Globus pallidus (tissue), 1 donor: ENCODE measurements at regions not wholly inside any gene's neighbourhood (a gene's known extent, or its start where the extent isn't known, plus 50 kb on each side); places are given as distances from the start of the nearest gene placed in this dataset.

Source experiments
- DNase-seq: peaks from one replicate; pipeline ENCODE4 v3.0.0-alpha.2; 2015; ENCODE audit warnings: low spot score

DNA sequence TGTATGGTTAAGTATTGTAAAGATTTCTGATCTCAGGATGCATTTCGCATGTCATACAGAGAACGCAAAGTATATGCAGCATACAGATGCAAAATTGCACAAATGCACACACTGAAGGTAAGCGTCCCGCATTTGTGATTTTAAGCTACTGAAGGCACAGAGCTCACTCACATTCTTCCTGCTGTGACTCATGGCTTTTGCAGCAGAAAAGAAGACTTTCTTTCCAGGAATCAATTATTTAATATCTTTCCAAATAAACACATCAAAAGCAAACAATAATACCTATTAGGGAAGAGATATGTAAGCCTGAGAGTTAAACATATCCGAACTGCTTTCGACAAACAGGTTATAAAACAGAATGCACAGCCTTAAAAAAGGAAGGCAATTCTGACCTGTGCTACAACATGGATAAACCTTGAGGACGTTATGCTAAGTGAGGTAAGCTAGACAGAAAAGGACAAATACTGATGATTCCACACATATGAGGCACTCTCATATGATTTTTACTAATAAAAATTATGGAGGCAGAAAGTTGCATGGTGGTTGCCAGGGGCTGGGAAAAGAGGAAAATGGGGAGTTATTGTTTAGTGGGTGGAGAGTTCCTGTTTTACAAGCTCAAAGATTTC lies 109.0 kb downstream of the TFAP2A start:
- no peak for DNase-seq

DNA sequence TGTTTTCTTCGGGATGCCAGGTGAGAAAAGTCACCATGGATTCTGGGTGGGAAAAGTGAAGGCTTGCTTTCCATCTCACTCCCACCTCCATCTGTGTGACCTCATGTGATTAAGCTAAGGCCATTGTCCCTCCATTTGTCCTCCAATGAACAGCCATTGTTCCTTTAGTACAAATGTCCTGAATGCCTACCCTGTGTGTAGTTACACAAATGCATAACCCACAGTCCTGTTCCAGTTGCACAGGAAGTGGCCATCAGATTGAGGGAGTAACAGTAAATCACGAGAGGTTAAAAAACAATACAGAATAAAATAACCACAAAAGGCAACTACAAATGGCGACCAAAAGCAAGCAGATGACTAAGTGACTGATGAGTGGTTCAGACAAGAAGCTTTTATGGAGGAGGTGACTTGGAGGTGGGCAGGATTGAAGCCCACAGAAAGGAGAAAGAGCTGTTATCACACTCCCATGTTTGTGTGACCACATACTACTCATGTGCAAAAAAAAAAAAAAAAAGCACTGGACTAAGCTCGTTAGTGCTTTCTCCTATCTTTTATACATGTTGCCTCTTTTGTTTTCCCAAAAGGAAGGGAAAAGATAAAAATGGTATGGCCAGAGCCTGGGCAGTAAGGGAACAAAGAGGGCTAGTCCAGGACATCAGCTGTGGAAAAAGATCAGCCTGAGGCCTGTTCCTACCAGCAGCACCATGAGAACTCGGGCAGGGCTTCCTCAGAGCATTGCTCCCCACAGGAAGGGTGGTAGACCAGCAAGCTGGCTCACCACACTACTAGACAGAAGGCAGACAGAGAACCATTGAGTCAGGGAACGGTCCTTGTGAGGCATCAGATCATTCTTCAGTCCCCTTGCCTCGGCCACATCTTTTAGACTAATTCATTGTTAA lies 111.0 kb downstream of the TFAP2A start:
- no peak for DNase-seq

DNA sequence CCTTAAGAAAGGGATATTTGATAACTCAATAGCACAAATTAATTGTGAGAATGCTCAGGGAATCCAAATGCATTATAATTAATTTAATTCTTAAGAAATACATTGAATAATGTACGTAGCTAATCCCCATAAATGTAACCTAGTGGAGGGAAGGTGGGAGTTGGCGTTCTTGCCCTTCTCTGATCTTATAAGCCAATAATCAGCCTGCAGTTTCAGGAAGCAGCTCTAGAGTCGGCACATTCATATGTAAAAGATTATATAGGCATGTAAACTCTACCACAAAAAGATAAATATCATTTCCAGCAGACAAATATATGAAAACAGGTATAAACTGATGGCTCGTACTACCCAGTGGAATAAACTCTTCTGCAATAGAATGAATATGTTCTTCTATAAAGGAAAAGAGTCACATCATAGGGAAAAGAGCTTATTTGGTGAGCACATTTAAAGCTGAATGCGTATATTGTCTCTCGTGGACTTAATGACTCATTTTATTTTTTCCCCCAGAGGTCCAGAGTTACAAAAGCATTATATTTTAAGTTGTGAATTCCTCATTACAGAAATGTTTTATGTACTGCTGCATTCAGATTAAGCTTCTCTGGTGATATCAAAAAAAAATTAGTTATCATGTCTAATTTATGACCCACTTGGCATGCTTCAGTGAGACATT lies 112.2 kb downstream of the TFAP2A start:
- DNase-seq = no peak

DNA sequence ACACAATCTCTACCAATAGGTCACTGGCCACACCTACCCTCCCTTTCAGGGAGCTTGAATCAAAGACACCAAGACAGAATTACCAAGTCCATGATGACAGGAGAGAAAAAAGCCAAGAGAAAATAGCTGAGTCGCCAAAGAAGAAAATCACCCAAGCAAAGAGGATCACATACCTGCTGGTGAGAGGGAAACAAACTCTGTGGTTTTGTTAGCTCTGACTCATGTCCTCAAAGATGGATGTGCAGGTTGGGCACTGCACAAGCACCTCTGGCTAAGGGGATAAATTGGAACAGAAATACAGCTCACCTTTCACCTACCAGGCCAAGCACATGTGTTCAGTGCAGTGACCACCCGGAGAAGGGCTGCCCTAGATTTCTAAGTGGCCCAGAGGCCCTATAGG lies 114.8 kb downstream of the TFAP2A start:
- DNase-seq = no peak

DNA sequence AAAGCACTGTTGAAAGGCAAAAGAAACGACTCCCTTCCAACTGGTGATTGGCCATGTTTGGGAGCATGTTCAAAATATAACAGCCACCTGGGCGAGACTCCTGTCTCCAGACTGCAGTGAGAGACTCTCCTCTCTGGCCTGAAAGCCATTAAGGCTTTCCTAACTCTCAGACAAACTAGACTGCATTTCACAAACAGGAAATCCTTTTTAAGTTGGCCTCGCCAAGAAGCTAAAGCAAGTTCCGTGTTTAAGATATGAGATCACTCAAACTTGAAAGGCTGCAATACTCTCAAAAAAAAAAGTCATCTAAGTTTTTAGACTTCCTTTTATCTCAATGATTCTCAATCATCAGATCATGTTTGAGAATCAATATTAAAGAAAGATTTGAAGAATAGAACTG lies 117.0 kb downstream of the TFAP2A start:
- DNase-seq = no peak

DNA sequence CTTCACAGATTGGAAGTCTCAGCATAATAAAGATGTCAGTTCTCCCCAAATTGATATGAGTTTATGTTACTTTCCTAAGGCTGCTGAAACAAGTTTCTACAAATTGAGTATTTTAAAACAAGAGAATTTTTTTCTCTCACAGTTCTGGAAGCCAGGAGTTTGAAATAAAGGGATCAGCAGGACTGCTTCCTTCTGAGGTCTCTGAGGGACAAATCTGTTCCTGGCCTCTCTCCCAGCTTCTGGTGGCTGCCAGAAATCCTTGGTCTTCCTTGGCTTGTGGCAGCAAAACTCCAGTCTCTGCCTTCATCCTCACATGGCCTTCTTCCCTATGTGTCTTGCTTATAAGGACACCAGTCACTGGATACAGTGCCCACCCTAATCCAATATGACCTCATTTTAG lies 136.1 kb downstream of the TFAP2A start:
- peak; percentile 60 for DNase-seq

DNA sequence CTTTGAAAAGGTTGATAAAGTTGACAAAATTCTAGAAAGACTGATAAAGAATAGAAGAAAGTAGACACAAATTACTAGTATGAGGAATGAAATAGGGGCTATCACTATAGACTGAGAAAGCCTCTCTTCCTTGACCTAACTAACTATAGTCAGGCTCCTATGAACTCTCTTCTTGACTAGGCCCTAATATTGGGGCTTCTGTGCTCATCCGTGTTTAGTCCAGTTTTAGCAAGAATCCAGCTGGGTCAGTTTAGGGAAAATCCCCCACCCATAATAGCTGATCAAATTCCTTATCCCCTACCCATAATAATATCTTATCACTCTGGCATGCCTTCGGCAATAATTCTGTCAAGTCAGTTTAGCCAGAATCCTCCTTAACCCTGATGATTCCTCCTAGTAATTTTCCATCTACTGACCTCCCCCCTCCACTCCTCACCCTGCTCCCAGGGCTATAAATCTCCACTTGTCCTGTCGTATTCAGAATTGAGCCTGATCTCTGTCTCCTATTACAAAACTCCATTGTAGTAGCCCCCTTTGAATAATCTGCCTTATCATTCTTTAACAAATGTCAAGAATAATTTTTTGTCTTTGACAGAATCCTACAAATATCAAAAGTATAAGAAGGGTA lies 138.1 kb downstream of the TFAP2A start:
- no peak for DNase-seq

DNA sequence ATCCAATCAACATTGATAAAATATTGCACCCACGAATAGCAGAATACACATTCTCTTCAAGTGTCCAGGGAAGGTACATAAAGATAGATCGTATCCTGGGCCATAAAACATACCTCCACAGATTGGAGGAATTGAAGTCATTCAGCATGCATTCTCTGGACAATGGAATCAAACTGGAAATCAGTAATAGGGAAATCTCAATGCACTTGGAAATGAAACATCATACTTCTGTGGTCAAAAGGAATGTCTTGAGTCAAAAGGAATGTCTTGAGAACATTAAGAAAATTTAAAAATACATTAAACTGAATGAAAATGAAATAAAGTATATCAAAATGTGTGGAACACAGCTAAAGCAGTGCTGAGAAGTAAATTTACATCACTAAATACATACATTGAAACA lies 138.8 kb downstream of the TFAP2A start:
- no peak for DNase-seq

DNA sequence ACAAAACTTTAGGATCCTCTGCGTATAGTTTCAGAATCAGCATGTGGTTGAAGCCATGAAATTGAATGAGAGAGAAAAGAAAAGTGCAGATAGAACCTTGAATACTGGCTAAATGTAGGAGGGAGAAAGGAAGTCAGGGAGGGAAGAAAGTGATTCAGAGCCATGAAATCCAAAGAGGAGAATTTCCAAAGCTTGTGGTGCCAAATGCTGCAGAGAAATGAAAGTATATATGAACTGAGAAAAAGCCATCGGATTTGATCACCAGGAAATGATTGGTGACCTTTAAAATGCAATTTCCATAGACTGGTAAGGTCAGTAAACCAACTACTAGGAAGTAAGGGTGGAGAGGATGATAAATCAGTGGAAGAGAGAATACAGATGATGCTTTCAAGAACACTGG lies 142.3 kb downstream of the TFAP2A start:
- DNase-seq = no peak

DNA sequence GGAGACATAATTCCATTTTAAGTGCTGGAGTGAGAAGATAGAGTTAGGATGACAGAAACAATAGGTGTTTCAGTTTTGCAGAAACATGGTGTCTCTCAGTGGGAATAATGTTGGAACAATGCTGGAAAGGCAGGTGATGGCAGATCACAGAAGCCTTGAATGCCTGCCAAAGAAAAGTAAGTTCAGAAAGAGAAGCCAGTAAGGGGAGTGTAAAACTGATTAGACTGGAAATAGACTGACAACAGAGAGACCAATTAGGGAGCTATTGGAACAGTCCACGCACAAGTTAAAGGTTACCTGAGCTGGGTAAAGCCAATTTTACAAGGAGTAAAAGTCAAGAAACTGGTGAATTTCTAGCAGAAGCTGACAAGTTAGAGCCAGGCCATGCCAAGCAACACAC lies 142.9 kb downstream of the TFAP2A start:
- DNase-seq = no peak

DNA sequence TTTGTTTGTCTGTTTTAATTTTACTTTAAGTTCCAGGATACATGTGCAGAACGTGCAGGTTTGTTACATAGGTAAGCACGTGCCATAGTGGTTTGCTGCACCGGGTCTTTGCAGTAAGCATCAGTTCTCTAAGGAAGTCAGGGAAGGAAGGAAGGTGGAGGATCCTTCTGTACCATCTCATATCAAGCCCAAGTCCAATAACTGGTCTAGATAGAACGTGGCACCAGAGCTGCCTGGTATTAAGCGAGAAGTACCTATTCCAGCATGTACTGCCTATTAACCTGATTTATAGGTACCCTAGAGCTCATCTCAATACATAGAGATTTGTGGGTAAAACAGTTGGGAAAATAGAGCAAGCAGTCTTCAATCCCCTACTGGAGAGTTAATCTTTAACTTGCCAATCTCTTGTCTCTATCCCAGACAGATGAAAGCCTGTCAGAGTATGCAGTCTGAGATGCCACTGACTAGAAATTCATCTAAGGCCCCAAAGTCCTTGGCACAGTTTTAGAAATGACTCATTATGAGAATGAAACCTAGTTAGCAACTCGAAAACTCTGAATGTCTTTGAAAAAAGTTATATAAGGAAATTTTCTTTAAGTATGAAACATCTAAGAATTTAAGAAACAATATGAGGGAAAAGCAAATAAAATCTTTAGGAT lies 144.9 kb downstream of the TFAP2A start:
- no peak for DNase-seq

DNA sequence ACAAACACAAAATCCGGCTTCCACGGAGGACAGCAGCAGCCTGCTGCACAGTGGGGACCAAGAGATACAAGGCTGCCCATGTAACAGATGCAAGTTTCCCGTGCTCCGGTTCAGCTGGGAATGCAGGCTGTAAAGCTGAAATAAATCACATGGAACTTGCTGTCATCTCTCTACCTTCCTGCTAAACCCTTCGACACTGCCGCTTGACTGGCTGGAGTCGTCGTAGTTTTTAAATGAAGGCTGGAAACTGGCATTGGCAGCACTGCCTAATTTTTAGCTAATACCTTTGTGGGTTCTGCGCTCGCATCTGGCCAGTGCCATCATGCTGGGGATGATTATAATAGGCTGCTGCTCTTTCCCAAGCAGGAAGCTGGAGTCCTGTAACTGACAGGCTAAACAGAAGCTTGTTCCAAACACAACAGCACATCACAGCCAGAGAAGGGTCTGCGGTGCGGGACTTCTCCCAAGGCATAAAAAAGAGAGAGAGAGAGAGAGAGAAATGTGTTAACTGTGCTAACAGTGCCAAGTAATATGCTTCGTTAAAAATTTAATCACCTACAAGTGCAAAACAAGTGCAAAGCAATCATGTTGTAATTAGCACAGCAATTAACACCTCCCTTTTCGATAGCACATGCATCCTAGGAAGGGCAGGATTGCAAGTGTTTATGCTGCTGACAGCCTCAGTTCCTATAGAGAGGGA lies 146.1 kb downstream of the TFAP2A start:
- no peak for DNase-seq

DNA sequence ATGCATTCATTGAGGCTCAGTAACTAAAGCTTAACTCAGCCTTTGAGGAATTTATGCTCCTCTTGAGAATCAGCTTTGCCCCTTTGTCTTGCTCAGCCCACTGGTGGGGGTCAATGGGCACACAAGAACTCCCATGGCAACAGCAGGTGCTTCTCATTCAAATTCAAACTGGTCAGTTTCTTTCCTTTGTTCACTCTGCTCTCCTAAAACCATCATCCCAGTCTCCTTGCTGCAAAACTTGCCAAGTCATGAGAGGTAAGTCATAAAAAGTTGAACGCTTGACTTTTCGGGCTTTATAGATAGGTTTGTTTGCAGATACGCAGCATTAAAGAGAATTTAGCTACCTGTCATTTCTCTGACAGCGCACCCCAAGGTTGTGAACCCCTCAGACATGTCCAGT lies 146.8 kb downstream of the TFAP2A start:
- DNase-seq = no peak

DNA sequence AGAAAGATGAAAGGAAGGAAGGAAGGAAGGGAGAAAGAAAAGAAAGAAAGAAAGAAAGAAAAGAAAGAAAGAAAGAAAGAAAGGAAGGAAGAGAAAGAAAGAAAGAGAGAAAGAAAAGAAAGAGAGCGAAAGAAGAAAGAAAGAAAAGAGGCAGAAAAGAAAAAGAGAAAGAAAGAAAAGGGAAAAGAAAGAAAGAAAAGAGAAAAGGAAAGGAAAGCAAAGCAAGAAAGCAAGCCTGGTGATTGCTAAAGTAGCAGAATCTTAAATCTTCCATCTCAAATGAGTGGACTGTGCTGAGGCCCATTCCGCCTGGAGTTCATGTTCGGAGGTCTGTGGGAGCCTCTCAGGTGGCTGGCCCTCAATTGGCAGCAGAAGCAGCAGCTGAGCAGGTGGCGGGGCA lies 148.4 kb downstream of the TFAP2A start:
- DNase-seq = no peak

DNA sequence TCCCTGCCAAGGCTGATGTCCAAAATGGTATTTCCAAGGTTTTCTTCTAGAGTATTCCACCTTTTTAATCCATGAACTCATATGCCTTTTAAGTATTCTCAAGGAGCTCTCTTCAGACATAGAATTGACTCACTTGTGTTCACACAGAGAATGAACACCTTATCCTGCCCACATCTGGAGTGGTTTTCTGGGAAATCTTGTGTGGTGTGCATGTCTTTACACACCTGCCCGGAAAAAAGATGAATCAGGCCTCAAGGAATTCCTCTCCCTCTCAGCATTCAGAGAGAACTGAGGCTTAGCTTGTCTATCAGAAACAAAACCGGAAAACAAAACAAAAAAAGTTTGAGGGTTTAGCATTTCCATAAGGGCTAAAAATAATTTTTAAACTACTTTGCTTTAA lies 148.8 kb downstream of the TFAP2A start:
- no peak for DNase-seq

DNA sequence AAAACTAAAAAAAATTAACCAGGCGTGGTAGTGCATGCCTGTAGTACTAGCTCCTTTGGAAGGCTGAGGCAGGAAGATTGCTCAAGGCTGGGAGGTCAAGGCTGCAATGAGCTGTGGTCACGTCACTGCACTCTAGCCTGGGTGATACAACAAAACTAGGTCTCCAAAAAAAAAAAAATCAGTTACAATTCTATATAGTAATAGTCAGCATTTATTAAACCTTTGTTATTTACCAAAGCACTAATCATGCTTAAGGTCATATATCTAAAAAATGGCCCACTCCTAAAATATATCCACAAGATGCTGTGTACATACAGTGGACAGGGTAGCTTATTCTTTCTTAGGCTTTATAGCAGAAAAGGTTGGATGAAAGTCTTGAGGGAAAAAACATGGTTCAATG lies 152.4 kb downstream of the TFAP2A start:
- no peak for DNase-seq

DNA sequence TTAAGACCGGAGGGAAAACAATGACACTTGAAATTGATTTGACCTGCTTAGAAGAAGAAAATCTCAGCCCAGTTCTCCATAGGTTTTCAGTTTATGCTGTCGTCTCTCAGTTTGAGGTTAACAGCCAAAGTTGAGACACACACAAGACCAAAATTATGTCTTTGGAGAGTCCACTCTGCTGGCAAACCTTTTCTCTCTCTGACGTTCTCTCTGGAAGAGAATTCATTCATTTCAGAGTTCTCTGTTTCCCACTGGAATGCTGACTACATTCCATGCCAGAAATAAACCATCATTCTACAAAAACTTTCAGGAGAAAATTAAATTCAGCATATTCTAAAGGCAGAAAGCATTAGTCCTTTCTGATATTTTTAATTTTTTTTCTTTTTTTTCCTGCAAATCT lies 155.2 kb downstream of the TFAP2A start:
- DNase-seq = no peak

DNA sequence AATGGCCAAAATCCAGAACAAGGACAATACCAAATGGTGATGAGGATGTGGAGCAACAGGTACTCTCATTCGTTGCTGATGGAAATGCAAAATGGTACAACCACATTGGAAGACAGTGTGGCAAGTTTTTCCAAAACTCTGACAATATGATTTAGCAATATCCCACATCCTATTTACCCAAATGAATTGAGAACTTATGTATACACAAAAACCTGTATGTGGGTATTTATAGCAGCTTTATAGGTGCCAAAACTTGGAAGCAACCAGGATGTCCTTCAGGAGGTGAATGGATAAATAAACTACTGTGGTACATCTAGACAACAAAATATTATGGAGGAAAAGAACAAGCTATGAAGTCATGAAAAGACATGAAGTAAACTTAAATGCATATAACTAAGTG lies 156.5 kb downstream of the TFAP2A start:
- no peak for DNase-seq

DNA sequence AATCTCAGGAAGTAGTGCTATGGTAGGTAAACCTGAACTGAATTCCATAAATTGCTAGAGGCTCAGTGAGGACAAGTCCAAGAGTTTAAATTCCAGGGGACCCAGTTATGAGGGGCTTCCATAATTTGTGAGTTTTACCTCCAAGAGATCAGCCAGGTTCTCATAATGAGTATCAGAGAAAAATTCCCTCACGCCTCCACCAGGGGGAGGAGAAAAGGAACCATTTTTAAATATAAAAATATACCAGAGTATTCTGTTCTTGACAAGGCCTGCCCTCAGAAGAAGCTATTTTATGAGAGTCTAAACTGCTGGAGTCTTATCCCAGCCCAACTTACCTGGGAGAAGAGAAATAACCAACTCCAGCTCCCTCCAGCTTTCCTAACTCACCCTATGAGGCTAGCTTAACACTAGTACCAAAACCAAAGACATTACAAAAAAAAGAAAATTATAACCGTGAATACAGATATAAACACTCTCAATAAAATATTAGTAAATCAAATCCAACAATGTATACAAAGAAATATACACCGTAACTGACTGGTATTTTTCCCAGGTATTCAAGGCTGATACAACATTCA lies 158.7 kb downstream of the TFAP2A start:
- no peak for DNase-seq

DNA sequence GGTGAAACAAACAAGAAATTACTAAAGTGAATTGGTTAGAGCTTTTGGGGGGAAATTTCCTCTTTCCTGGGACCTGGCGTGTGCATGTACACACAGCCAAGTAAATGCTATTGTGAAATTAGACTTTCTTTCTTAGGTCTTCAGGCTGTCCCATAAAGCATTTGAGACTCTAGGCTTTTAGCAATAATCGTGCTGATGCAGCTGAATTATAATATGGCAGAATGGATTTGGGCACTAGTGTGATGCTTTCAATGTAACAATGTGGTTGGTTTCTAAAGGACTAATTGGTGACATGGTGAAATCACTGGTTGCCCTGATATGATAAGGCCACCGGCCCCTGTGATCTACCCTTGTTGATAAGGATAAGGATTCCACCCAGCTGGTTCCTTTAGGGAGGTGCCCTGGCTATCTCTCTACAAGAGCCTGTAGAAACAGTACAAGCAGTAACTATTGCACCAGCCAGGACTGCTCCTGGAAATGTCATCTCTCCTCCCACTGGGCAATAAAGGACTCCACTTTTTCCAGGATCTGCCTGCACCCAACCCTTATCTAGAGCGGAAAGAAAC lies 164.1 kb downstream of the TFAP2A start:
- DNase-seq = no peak

DNA sequence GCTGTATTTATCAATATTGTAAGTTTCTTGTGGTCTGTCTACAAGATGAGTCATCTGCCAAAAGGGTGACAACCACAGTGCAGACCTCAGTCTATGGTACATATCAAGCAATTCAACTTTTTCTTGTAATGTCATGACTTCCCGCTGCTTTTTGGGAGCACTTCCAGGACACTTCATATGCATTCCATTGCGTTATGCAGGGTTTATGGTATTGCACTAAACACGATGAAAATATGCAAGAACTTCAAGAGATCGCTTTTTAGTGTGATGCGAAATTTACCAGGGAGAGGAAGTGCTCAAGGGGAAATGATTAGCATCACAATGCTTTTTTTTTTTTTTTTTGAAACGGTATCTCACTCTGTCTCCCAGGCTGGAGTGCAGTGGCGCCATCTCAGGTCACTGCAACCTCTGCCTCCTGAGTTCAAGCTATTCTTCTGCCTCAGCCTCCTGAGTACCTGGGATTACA lies 166.5 kb downstream of the TFAP2A start:
- DNase-seq = no peak
